ENCODE measurements at regions not wholly inside any gene's neighbourhood (a gene's known extent, or its start where the extent isn't known, plus 50 kb on each side); places are given as distances from the start of the nearest gene placed in this dataset.

- Histone ChIP-seq H3K4me3 (ENCODE audit: low read depth, low read length) (no peak overlapping the region), H3K27ac (ENCODE audit: low read depth, low read length) (no peak overlapping the region), H3K36me3 (ENCODE audit: insufficient read depth, low read length) (no peaks in the 10 kb centered on the region), H3K4me1 (ENCODE audit: control insufficient read depth, insufficient read depth, low read length, unreplicated experiment) (peaks cover 2% of the 10 kb centered on the region), H3K27me3 (ENCODE audit: insufficient read depth, low read length) (peaks cover 15% of the 10 kb centered on the region), H3K79me2 (ENCODE audit: control insufficient read depth, insufficient read depth, low read length, unreplicated experiment) (no peaks in the 10 kb centered on the region), H2AFZ (ENCODE audit: low read length, unreplicated experiment) (no peak overlapping the region)
These were observed 274.0 kb downstream of the TFCP2L1 start for GRCh38 chr2:121010998-121011397.

GRCh38 chr2:121014876-121015275 lies 270.1 kb downstream of the TFCP2L1 start:
- H3K36me3 ChIP-seq (ENCODE audit: insufficient read depth, low read length), result no peaks in the 10 kb centered on the region
- H3K27ac ChIP-seq (ENCODE audit: low read depth, low read length), result no peak overlapping the region
- no peak overlapping the region for H3K4me3 ChIP-seq (ENCODE audit: low read depth, low read length)
- peaks cover 15% of the 10 kb centered on the region for H3K27me3 ChIP-seq (ENCODE audit: insufficient read depth, low read length)
- no peaks in the 10 kb centered on the region for H3K4me1 ChIP-seq (ENCODE audit: control insufficient read depth, insufficient read depth, low read length, unreplicated experiment)
- no peaks in the 10 kb centered on the region for H3K79me2 ChIP-seq (ENCODE audit: control insufficient read depth, insufficient read depth, low read length, unreplicated experiment)
- H2AFZ ChIP-seq (ENCODE audit: low read length, unreplicated experiment), result no peak overlapping the region

- Histone ChIP-seq H2AFZ (ENCODE audit: low read length, unreplicated experiment) (no peak overlapping the region), H3K4me3 (ENCODE audit: low read depth, low read length) (no peak overlapping the region), H3K27me3 (ENCODE audit: insufficient read depth, low read length) (peaks cover 12% of the 10 kb centered on the region), H3K4me1 (ENCODE audit: control insufficient read depth, insufficient read depth, low read length, unreplicated experiment) (no peaks in the 10 kb centered on the region), H3K79me2 (ENCODE audit: control insufficient read depth, insufficient read depth, low read length, unreplicated experiment) (no peaks in the 10 kb centered on the region), H3K27ac (ENCODE audit: low read depth, low read length) (no peak overlapping the region), H3K36me3 (ENCODE audit: insufficient read depth, low read length) (no peaks in the 10 kb centered on the region)
These were observed 269.0 kb downstream of the TFCP2L1 start for GRCh38 chr2:121015971-121016485.

- no peaks in the 10 kb centered on the region for H3K4me1 ChIP-seq (ENCODE audit: control insufficient read depth, insufficient read depth, low read length, unreplicated experiment)
These were observed 267.6 kb downstream of the TFCP2L1 start for GRCh38 chr2:121017396-121017795.

GRCh38 chr2:121018136-121019061 lies 266.6 kb downstream of the TFCP2L1 start:
- H3K36me3 ChIP-seq (ENCODE audit: insufficient read depth, low read length), result no peaks in the 10 kb centered on the region
- no peak overlapping the region for H3K4me3 ChIP-seq (ENCODE audit: low read depth, low read length)
- H3K27ac ChIP-seq (ENCODE audit: low read depth, low read length), result no peak overlapping the region
- H3K4me1 ChIP-seq (ENCODE audit: control insufficient read depth, insufficient read depth, low read length, unreplicated experiment), result no peaks in the 10 kb centered on the region
- H3K27me3 ChIP-seq (ENCODE audit: insufficient read depth, low read length), result peaks cover 10% of the 10 kb centered on the region
- no peak overlapping the region for H2AFZ ChIP-seq (ENCODE audit: low read length, unreplicated experiment)
- no peaks in the 10 kb centered on the region for H3K79me2 ChIP-seq (ENCODE audit: control insufficient read depth, insufficient read depth, low read length, unreplicated experiment)

More at GRCh38 chr2:121017396-121017795, 267.6 kb downstream of the TFCP2L1 start:
- peaks cover 7% of the 10 kb centered on the region for H3K27me3 ChIP-seq (ENCODE audit: insufficient read depth, low read length)
- H3K4me3 ChIP-seq (ENCODE audit: low read depth, low read length), result no peak overlapping the region
- no peak overlapping the region for H3K27ac ChIP-seq (ENCODE audit: low read depth, low read length)
- no peaks in the 10 kb centered on the region for H3K79me2 ChIP-seq (ENCODE audit: control insufficient read depth, insufficient read depth, low read length, unreplicated experiment)
- H2AFZ ChIP-seq (ENCODE audit: low read length, unreplicated experiment), result no peak overlapping the region
- no peaks in the 10 kb centered on the region for H3K36me3 ChIP-seq (ENCODE audit: insufficient read depth, low read length)

- H3K36me3 ChIP-seq (ENCODE audit: insufficient read depth, low read length), result no peaks in the 10 kb centered on the region
- no peaks in the 10 kb centered on the region for H3K79me2 ChIP-seq (ENCODE audit: control insufficient read depth, insufficient read depth, low read length, unreplicated experiment)
- H3K27me3 ChIP-seq (ENCODE audit: insufficient read depth, low read length), result peaks cover 5% of the 10 kb centered on the region
- no peak overlapping the region for H3K27ac ChIP-seq (ENCODE audit: low read depth, low read length)
- H2AFZ ChIP-seq (ENCODE audit: low read length, unreplicated experiment), result no peak overlapping the region
- H3K4me1 ChIP-seq (ENCODE audit: control insufficient read depth, insufficient read depth, low read length, unreplicated experiment), result no peaks in the 10 kb centered on the region
- no peak overlapping the region for H3K4me3 ChIP-seq (ENCODE audit: low read depth, low read length)
These were observed 265.9 kb downstream of the TFCP2L1 start for GRCh38 chr2:121019071-121019470.

GRCh38 chr2:121019756-121020155 lies 265.2 kb downstream of the TFCP2L1 start:
- no peaks in the 10 kb centered on the region for H3K4me1 ChIP-seq (ENCODE audit: control insufficient read depth, insufficient read depth, low read length, unreplicated experiment)
- H3K79me2 ChIP-seq (ENCODE audit: control insufficient read depth, insufficient read depth, low read length, unreplicated experiment), result no peaks in the 10 kb centered on the region
- no peak overlapping the region for H3K4me3 ChIP-seq (ENCODE audit: low read depth, low read length)
- H3K27me3 ChIP-seq (ENCODE audit: insufficient read depth, low read length), result peaks cover 3% of the 10 kb centered on the region
- no peaks in the 10 kb centered on the region for H3K36me3 ChIP-seq (ENCODE audit: insufficient read depth, low read length)
- H2AFZ ChIP-seq (ENCODE audit: low read length, unreplicated experiment), result no peak overlapping the region
- no peak overlapping the region for H3K27ac ChIP-seq (ENCODE audit: low read depth, low read length)

GRCh38 chr2:121021685-121022084 lies 263.3 kb downstream of the TFCP2L1 start:
- Histone ChIP-seq H2AFZ (ENCODE audit: low read length, unreplicated experiment) (no peak overlapping the region), H3K27ac (ENCODE audit: low read depth, low read length) (no peak overlapping the region), H3K79me2 (ENCODE audit: control insufficient read depth, insufficient read depth, low read length, unreplicated experiment) (no peaks in the 10 kb centered on the region), H3K4me3 (ENCODE audit: low read depth, low read length) (no peak overlapping the region), H3K36me3 (ENCODE audit: insufficient read depth, low read length) (no peaks in the 10 kb centered on the region), H3K27me3 (ENCODE audit: insufficient read depth, low read length) (peaks cover 4% of the 10 kb centered on the region), H3K4me1 (ENCODE audit: control insufficient read depth, insufficient read depth, low read length, unreplicated experiment) (no peaks in the 10 kb centered on the region)

GRCh38 chr2:121028577-121028976 lies 256.4 kb downstream of the TFCP2L1 start:
- Histone ChIP-seq H3K27me3 (ENCODE audit: insufficient read depth, low read length) (peaks cover 66% of the 10 kb centered on the region), H3K4me1 (ENCODE audit: control insufficient read depth, insufficient read depth, low read length, unreplicated experiment) (no peaks in the 10 kb centered on the region), H3K36me3 (ENCODE audit: insufficient read depth, low read length) (no peaks in the 10 kb centered on the region), H3K27ac (ENCODE audit: low read depth, low read length) (no peak overlapping the region), H3K79me2 (ENCODE audit: control insufficient read depth, insufficient read depth, low read length, unreplicated experiment) (no peaks in the 10 kb centered on the region), H3K4me3 (ENCODE audit: low read depth, low read length) (no peak overlapping the region), H2AFZ (ENCODE audit: low read length, unreplicated experiment) (no peak overlapping the region)

GRCh38 chr2:121030523-121030922 lies 254.5 kb downstream of the TFCP2L1 start:
- Histone ChIP-seq H3K27ac (ENCODE audit: low read depth, low read length) (no peak overlapping the region), H2AFZ (ENCODE audit: low read length, unreplicated experiment) (no peak overlapping the region), H3K4me3 (ENCODE audit: low read depth, low read length) (no peak overlapping the region), H3K36me3 (ENCODE audit: insufficient read depth, low read length) (no peaks in the 10 kb centered on the region), H3K4me1 (ENCODE audit: control insufficient read depth, insufficient read depth, low read length, unreplicated experiment) (no peaks in the 10 kb centered on the region), H3K27me3 (ENCODE audit: insufficient read depth, low read length) (peaks cover 84% of the 10 kb centered on the region), H3K79me2 (ENCODE audit: control insufficient read depth, insufficient read depth, low read length, unreplicated experiment) (no peaks in the 10 kb centered on the region)

Data from ACC112 (cell line).